ENCODE measurements at regions not wholly inside any gene's neighbourhood (a gene's known extent, or its start where the extent isn't known, plus 50 kb on each side); places are given as distances from the start of the nearest gene placed in this dataset.
"Not testable (repeated sequence)": the region's sequence is repeated elsewhere in the genome, so short reads cannot be mapped to it uniquely, and the experiment has no call there.

- BruUV-seq (replicated peaks): no TSS peak
- peaks cover 13% of the 10 kb centered on the region for H3K4me1 Mint-ChIP-seq (ENCODE audit: low read depth, unreplicated experiment)
These were observed 117.8 kb upstream of the ATP2B1 start for GRCh38 chr12:89826468-89826867.

GRCh38 chr12:89825591-89826449 lies 117.2 kb upstream of the ATP2B1 start:
- Mint-ChIP-seq H3K36me3 (ENCODE audit: insufficient read depth, unreplicated experiment) (no peaks in the 10 kb centered on the region), H3K4me3 (ENCODE audit: low read depth, unreplicated experiment) (no peak overlapping the region), H3K9me3 (ENCODE audit: low read depth, unreplicated experiment) (no peaks in the 10 kb centered on the region), H3K27ac (ENCODE audit: unreplicated experiment) (peak overlapping the region; percentile 35), H3K27me3 (ENCODE audit: unreplicated experiment) (no peaks in the 10 kb centered on the region), H3K4me1 (ENCODE audit: low read depth, unreplicated experiment) (peaks cover 13% of the 10 kb centered on the region)
- no peak for DNase-seq
- CTCF ChIA-PET: no interaction called here
- intact Hi-C loops (cut with micrococcal nuclease; ENCODE audit: unreplicated experiment): no loop called here
- no TSS peak for BruUV-seq (replicated peaks)
- no peak for TF ChIP-seq CTCF (IDR thresholded peaks at IDR 0.05; ENCODE audit: unreplicated experiment)

More at GRCh38 chr12:89826468-89826867, 117.8 kb upstream of the ATP2B1 start:
- CTCF ChIA-PET: interaction anchor here (0.6 kb wide), 1 partner anchor 118 kb away, joined by 3 read pairs; the partner anchor contains the start of gene ATP2B1
- DNase-seq: no peak
- no peak for TF ChIP-seq CTCF (IDR thresholded peaks at IDR 0.05; ENCODE audit: unreplicated experiment)
- Mint-ChIP-seq H3K4me3 (ENCODE audit: low read depth, unreplicated experiment) (no peak overlapping the region), H3K27ac (ENCODE audit: unreplicated experiment) (no peak overlapping the region), H3K9me3 (ENCODE audit: low read depth, unreplicated experiment) (no peaks in the 10 kb centered on the region), H3K36me3 (ENCODE audit: insufficient read depth, unreplicated experiment) (no peaks in the 10 kb centered on the region), H3K27me3 (ENCODE audit: unreplicated experiment) (no peaks in the 10 kb centered on the region)
- intact Hi-C loops (cut with micrococcal nuclease; ENCODE audit: unreplicated experiment): no loop called here

DNA sequence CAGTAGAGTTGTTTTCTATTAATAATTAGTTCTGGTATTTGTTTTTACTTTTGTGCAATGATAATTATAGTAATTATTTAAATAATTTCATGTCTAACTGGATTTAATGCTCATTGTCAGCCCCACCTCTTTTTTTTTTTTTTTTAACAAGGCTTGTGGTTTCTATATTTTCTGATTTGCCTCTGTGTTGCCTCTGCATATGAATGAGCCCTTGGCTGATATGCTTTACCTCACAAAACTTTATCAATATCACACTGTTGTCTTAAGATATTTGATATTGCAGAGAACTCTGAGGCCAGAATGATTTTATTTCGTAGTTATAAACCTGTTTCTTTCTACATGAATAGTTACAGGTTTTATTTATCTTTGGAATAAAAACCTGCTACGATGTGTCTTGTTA lies 116.2 kb upstream of the ATP2B1 start:
- peaks cover 13% of the 10 kb centered on the region for H3K4me1 Mint-ChIP-seq (ENCODE audit: low read depth, unreplicated experiment)
- no peak for DNase-seq
- no peak for TF ChIP-seq CTCF (IDR thresholded peaks at IDR 0.05; ENCODE audit: unreplicated experiment)
- intact Hi-C loops (cut with micrococcal nuclease; ENCODE audit: unreplicated experiment): no loop called here
- H3K9me3 Mint-ChIP-seq (ENCODE audit: low read depth, unreplicated experiment): no peaks in the 10 kb centered on the region
- no peaks in the 10 kb centered on the region for H3K36me3 Mint-ChIP-seq (ENCODE audit: insufficient read depth, unreplicated experiment)
- H3K27me3 Mint-ChIP-seq (ENCODE audit: unreplicated experiment): no peaks in the 10 kb centered on the region
- H3K27ac Mint-ChIP-seq (ENCODE audit: unreplicated experiment): no peak overlapping the region
- no peak overlapping the region for H3K4me3 Mint-ChIP-seq (ENCODE audit: low read depth, unreplicated experiment)
- CTCF ChIA-PET: no interaction called here
- no TSS peak for BruUV-seq (replicated peaks)

- BruUV-seq (replicated peaks); DNase-seq; intact Hi-C loops (cut with micrococcal nuclease; ENCODE audit: unreplicated experiment); H3K36me3 Mint-ChIP-seq (ENCODE audit: insufficient read depth, unreplicated experiment); H3K27me3 Mint-ChIP-seq (ENCODE audit: unreplicated experiment); H3K4me3 Mint-ChIP-seq (ENCODE audit: low read depth, unreplicated experiment); H3K27ac Mint-ChIP-seq (ENCODE audit: unreplicated experiment); H3K9me3 Mint-ChIP-seq (ENCODE audit: low read depth, unreplicated experiment); CTCF ChIA-PET: not testable (repeated sequence)
- H3K4me1 Mint-ChIP-seq (ENCODE audit: low read depth, unreplicated experiment): peaks cover 15% of the 10 kb centered on the region
These were observed 114.4 kb upstream of the ATP2B1 start for GRCh38 chr12:89822992-89823391.

- Mint-ChIP-seq H3K4me3 (ENCODE audit: low read depth, unreplicated experiment) (no peak overlapping the region), H3K4me1 (ENCODE audit: low read depth, unreplicated experiment) (peaks cover 24% of the 10 kb centered on the region), H3K36me3 (ENCODE audit: insufficient read depth, unreplicated experiment) (no peaks in the 10 kb centered on the region), H3K9me3 (ENCODE audit: low read depth, unreplicated experiment) (no peaks in the 10 kb centered on the region), H3K27me3 (ENCODE audit: unreplicated experiment) (no peaks in the 10 kb centered on the region), H3K27ac (ENCODE audit: unreplicated experiment) (no peak overlapping the region)
- BruUV-seq (replicated peaks): no TSS peak
- intact Hi-C loops (cut with micrococcal nuclease; ENCODE audit: unreplicated experiment): no loop called here
- no peak for DNase-seq
- CTCF ChIA-PET: no interaction called here
- no peak for TF ChIP-seq CTCF (IDR thresholded peaks at IDR 0.05; ENCODE audit: unreplicated experiment)
These were observed 113.3 kb upstream of the ATP2B1 start for GRCh38 chr12:89821896-89822295.
